ENCODE measurements at regions not wholly inside any gene's neighbourhood (a gene's known extent, or its start where the extent isn't known, plus 50 kb on each side); places are given as distances from the start of the nearest gene placed in this dataset.

DNA sequence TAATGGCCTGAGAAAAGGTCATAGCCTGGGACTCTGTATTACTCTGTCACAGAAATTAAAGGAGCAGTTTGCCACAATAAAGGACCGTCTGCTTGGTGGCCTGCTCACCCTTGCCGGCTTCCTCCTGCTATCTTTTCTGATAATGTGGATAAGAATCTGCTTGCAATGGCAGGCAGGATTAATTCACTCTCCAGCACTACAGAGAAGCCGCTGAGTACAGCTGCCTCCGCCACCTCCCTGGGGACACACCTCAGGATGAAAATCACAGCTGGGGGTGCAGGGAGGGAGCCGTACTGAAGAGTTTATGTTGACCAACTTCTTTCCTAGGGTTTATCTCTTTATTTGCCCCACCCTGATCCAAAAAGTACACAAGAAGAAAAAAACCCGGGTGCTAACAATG lies 245.9 kb upstream of the RPL38 start:
- no peaks in the 10 kb centered on the region for H3K79me2 ChIP-seq (ENCODE audit: insufficient read depth, low read length)
- H2AFZ ChIP-seq (ENCODE audit: low read depth, low read length, poor library complexity, severe bottlenecking), result no peak overlapping the region
- CTCF ChIA-PET, result interaction anchor here (1.3 to 1.7 kb wide), 3 partner anchors 242 to 530 kb away, joined by 3 to 4 read pairs (median 3); no protein-coding TSS in a partner anchor
- H3K9me2 ChIP-seq (ENCODE audit: insufficient read depth), result no peaks in the 10 kb centered on the region
- peaks cover 7% of the 10 kb centered on the region; the same call in 1 of the 2 replicates for H3K27me3 ChIP-seq (ENCODE audit: insufficient read depth, low read length)
- no TSS peak for BruUV-seq (replicated peaks)
- H3K36me3 ChIP-seq (ENCODE audit: control insufficient read depth in 1 of 2, insufficient read depth in 2 of 2, low read length in 2 of 2), result no peaks in the 10 kb centered on the region
- H3K4me1 ChIP-seq (ENCODE audit: control insufficient read depth in 1 of 2, insufficient read depth in 2 of 2, low read length in 2 of 2), result no peaks in the 10 kb centered on the region
- RAD21 ChIA-PET (ENCODE audit: low non-redundant PET in 1 of 2, low total read pairs in 2 of 2, uncharacterized antibody in 2 of 2, unreplicated experiment in 2 of 2), result no interaction called here
- no peak overlapping the region for H3K4me2 ChIP-seq (ENCODE audit: low read length)
- TF ChIP-seq, protein P1, sequence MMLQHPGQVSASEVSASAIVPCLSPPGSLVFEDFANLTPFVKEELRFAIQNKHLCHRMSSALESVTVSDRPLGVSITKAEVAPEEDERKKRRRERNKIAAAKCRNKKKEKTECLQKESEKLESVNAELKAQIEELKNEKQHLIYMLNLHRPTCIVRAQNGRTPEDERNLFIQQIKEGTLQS (IDR thresholded peaks at IDR 0.05), result no peak
- TF ChIP-seq, protein P2, sequence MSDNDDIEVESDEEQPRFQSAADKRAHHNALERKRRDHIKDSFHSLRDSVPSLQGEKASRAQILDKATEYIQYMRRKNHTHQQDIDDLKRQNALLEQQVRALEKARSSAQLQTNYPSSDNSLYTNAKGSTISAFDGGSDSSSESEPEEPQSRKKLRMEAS (IDR thresholded peaks at IDR 0.05), result no peak
- no peak for TF ChIP-seq SRF (IDR thresholded peaks at IDR 0.05; ENCODE audit: low read depth)
- TF ChIP-seq, protein P3, sequence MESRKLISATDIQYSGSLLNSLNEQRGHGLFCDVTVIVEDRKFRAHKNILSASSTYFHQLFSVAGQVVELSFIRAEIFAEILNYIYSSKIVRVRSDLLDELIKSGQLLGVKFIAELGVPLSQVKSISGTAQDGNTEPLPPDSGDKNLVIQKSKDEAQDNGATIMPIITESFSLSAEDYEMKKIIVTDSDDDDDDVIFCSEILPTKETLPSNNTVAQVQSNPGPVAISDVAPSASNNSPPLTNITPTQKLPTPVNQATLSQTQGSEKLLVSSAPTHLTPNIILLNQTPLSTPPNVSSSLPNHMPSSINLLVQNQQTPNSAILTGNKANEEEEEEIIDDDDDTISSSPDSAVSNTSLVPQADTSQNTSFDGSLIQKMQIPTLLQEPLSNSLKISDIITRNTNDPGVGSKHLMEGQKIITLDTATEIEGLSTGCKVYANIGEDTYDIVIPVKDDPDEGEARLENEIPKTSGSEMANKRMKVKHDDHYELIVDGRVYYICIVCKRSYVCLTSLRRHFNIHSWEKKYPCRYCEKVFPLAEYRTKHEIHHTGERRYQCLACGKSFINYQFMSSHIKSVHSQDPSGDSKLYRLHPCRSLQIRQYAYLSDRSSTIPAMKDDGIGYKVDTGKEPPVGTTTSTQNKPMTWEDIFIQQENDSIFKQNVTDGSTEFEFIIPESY (IDR thresholded peaks at IDR 0.05; ENCODE audit: extremely low read depth, insufficient replicate concordance, low read length), result no peak
- no peak for TF ChIP-seq CEBPB (IDR thresholded peaks at IDR 0.05; ENCODE audit: low read depth)
- TF ChIP-seq POLR2AphosphoS5 (IDR thresholded peaks at IDR 0.05; ENCODE audit: low read depth, low read length), result no peak
- no peak for TF ChIP-seq SIN3A (IDR thresholded peaks at IDR 0.05; ENCODE audit: low read depth)
- no peak for TF ChIP-seq EZH2 (IDR thresholded peaks at IDR 0.05)
- TF ChIP-seq, protein P4, sequence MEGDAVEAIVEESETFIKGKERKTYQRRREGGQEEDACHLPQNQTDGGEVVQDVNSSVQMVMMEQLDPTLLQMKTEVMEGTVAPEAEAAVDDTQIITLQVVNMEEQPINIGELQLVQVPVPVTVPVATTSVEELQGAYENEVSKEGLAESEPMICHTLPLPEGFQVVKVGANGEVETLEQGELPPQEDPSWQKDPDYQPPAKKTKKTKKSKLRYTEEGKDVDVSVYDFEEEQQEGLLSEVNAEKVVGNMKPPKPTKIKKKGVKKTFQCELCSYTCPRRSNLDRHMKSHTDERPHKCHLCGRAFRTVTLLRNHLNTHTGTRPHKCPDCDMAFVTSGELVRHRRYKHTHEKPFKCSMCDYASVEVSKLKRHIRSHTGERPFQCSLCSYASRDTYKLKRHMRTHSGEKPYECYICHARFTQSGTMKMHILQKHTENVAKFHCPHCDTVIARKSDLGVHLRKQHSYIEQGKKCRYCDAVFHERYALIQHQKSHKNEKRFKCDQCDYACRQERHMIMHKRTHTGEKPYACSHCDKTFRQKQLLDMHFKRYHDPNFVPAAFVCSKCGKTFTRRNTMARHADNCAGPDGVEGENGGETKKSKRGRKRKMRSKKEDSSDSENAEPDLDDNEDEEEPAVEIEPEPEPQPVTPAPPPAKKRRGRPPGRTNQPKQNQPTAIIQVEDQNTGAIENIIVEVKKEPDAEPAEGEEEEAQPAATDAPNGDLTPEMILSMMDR (IDR thresholded peaks at IDR 0.05 in 2 of 3, conservative IDR thresholded peaks at IDR 0.05 in 1 of 3; ENCODE audit: borderline replicate concordance in 1 of 3, insufficient read depth in 1 of 3, low read depth in 2 of 3, low read length in 2 of 3), result no peak
- no peak for TF ChIP-seq FOSL1 (IDR thresholded peaks at IDR 0.05; ENCODE audit: low read depth)
- TF ChIP-seq, protein P5, sequence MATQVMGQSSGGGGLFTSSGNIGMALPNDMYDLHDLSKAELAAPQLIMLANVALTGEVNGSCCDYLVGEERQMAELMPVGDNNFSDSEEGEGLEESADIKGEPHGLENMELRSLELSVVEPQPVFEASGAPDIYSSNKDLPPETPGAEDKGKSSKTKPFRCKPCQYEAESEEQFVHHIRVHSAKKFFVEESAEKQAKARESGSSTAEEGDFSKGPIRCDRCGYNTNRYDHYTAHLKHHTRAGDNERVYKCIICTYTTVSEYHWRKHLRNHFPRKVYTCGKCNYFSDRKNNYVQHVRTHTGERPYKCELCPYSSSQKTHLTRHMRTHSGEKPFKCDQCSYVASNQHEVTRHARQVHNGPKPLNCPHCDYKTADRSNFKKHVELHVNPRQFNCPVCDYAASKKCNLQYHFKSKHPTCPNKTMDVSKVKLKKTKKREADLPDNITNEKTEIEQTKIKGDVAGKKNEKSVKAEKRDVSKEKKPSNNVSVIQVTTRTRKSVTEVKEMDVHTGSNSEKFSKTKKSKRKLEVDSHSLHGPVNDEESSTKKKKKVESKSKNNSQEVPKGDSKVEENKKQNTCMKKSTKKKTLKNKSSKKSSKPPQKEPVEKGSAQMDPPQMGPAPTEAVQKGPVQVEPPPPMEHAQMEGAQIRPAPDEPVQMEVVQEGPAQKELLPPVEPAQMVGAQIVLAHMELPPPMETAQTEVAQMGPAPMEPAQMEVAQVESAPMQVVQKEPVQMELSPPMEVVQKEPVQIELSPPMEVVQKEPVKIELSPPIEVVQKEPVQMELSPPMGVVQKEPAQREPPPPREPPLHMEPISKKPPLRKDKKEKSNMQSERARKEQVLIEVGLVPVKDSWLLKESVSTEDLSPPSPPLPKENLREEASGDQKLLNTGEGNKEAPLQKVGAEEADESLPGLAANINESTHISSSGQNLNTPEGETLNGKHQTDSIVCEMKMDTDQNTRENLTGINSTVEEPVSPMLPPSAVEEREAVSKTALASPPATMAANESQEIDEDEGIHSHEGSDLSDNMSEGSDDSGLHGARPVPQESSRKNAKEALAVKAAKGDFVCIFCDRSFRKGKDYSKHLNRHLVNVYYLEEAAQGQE (IDR thresholded peaks at IDR 0.05; ENCODE audit: low read depth), result no peak
- no peak for TF ChIP-seq JUND (IDR thresholded peaks at IDR 0.05)
- no peak for TF ChIP-seq ZNF274 (IDR thresholded peaks at IDR 0.05; ENCODE audit: low read depth, low read length)
- no peak for TF ChIP-seq RAD21 (IDR thresholded peaks at IDR 0.05; ENCODE audit: low read depth)
- no peak for TF ChIP-seq EZH2phosphoT487 (IDR thresholded peaks at IDR 0.05; ENCODE audit: borderline replicate concordance)
- H4K20me1 ChIP-seq (ENCODE audit: insufficient read depth), result no peaks in the 10 kb centered on the region
- H3K9ac ChIP-seq (ENCODE audit: low read length), result no peak overlapping the region
- H3K9me3 ChIP-seq (ENCODE audit: control insufficient read depth in 1 of 2, insufficient read depth in 1 of 2, low read depth in 1 of 2, low read length in 2 of 2), result peaks cover 5 to 6% of the 10 kb centered on the region in 2 experiments; a peak in 2 of 4 replicates
- POLR2A ChIA-PET, result no interaction called here
- H3K4me3 ChIP-seq (replicated peaks in 1 of 2; ENCODE audit: low read depth in 1 of 2, low read length in 2 of 2), result no peak overlapping the region
- no peak overlapping the region for H3K27ac ChIP-seq (ENCODE audit: low read depth, low read length)
- ATAC-seq (no peak), DNase-seq (ENCODE audit: low read depth, low spot score) (no peak)
- intact Hi-C loops (cut with micrococcal nuclease), result no loop called here

Measured in HCT116 (cell line).